Immature natural killer cell (primary cell): ENCODE measurements at regions not wholly inside any gene's neighbourhood (a gene's known extent, or its start where the extent isn't known, plus 50 kb on each side); places are given as distances from the start of the nearest gene placed in this dataset.

Source experiments
- DNase-seq, 3 donors: peaks; one replicate each; pipeline ENCODE4 v3.0.0; 2022; ENCODE audit warnings: mixed read lengths in 1 of 3
- H3K27ac Mint-ChIP-seq, 6 donors: one replicate each; pipeline ENCODE4 v1.8.0; 2020; ENCODE audit warnings: mixed read lengths in 6 of 6, mild to moderate bottlenecking in 5 of 6, inconsistent platforms in 4 of 6, moderate library complexity in 3 of 6
- H3K27me3 Mint-ChIP-seq, 3 donors: one replicate each; pipeline ENCODE4 v1.8.0; 2020 to 2021; ENCODE audit warnings: low read depth in 3 of 3, mild to moderate bottlenecking in 3 of 3, mixed read lengths in 3 of 3, moderate library complexity in 3 of 3, inconsistent platforms in 1 of 3
- H3K36me3 Mint-ChIP-seq, 3 donors: one replicate each; pipeline ENCODE4 v1.8.0; 2020; ENCODE audit warnings: mixed read lengths in 3 of 3, inconsistent platforms in 2 of 3, mild to moderate bottlenecking in 2 of 3
- H3K4me1 Mint-ChIP-seq, 2 donors: one replicate each; pipeline ENCODE4 v1.8.0; 2020; ENCODE audit warnings: inconsistent platforms in 2 of 2, mild to moderate bottlenecking in 2 of 2, mixed read lengths in 2 of 2, moderate library complexity in 1 of 2
- H3K4me3 Mint-ChIP-seq, 5 donors: one replicate each; pipeline ENCODE4 v1.8.0; 2020; ENCODE audit warnings: mild to moderate bottlenecking in 5 of 5, mixed read lengths in 5 of 5, inconsistent platforms in 3 of 5, moderate library complexity in 3 of 5
- H3K9me3 Mint-ChIP-seq, 6 donors: one replicate each; pipeline ENCODE4 v1.8.0; 2020; ENCODE audit warnings: mild to moderate bottlenecking in 6 of 6, mixed read lengths in 6 of 6, inconsistent platforms in 4 of 6, moderate library complexity in 3 of 6

DNA sequence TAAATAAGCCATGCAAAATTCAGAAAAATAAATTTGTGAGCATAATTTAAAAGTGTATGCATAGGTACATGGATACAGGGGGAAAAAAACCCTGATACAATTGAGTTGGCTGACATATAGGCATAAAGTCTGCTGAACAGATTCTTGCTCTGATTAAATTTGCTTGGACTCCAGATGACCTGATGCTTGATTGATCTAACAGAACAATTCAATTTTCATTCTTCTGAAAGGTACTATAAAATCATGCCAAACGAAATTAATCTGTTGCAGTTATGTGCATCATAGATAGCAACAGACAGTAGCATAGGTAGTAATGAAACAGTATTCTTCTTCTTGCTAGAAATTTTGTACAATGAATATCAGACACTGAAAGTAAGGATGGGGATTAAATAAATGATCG is 578.2 kb upstream of the SLITRK6 start:
- Mint-ChIP-seq H3K27me3 (peaks cover 0 to 2% (median 0%) of the 10 kb centered on the region in 3 donors), H3K4me1 (no peaks in the 10 kb centered on the region), H3K27ac (no peak overlapping the region), H3K4me3 (no peak overlapping the region), H3K9me3 (peaks cover 5 to 25% (median 18%) of the 10 kb centered on the region in 6 donors), H3K36me3 (no peaks in the 10 kb centered on the region)
- no peak for DNase-seq

DNA sequence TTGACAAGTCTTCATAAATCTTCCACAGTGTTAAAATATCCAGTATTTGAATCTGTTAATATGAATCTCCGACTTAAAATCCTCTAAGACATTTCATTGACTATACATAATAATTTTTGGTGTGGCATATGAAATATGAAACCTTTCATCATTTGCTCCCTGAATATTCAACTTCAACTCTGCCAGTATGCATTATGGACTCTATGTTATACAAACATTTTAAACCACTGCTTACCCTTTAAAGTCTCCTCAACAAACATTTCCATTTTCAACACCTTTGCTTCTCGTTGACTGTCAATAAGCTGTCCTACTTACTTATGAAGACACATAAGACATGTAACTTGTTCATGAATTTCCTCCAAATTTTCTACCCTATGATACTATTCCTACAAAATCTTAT is 579.4 kb upstream of the SLITRK6 start:
- Mint-ChIP-seq H3K4me3 (no peak overlapping the region), H3K27me3 (peaks cover 0 to 2% (median 0%) of the 10 kb centered on the region in 3 donors), H3K4me1 (no peaks in the 10 kb centered on the region)

DNA sequence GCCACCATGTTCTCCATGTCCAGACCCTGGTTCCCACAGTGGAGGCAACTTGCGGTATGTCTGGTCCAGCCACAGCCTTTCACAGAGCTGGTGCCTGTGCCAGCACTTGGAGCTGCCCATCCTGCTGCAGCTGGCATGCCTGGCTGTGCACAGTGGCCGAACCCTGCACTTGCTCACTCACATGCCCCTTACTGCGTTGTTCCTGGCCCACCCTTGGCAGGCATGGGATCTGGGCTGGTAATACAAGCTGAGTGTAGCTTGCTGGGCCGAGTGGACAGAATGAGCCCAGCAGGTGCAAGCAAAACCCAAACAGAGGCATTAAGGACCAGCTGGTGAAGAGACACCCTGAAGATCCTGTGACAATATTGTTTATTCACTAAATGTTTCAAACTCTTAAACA is 583.9 kb upstream of the SLITRK6 start:
- H3K9me3 Mint-ChIP-seq: peaks cover 0 to 14% (median 8%) of the 10 kb centered on the region in 6 donors

More for the DNA sequence above, 579.4 kb upstream of the SLITRK6 start:
- Mint-ChIP-seq H3K36me3 (no peaks in the 10 kb centered on the region), H3K9me3 (peaks cover 5 to 17% (median 11%) of the 10 kb centered on the region in 6 donors), H3K27ac (no peak overlapping the region)
- no peak for DNase-seq

DNA sequence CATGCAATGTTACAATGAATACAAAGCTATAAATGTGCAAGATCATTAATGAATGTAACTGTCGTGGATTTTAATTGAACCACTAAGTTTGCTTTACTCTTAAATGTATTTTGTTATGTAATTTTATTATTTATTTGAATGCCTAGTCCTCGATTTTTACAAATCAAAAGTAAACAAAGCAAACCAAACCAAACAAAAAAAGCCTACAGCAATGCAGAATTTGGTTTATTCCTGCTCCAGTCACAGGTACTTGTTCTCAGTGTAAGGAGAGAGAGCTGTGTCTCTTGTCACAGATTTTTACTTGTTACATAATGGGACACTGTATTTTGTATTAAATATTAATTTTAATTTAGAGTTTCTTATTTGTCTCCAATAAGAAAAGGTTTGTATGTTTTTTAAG is 584.3 kb upstream of the SLITRK6 start:
- Mint-ChIP-seq H3K36me3 (no peaks in the 10 kb centered on the region), H3K27ac (no peak overlapping the region), H3K9me3 (peaks cover 0 to 12% (median 8%) of the 10 kb centered on the region in 6 donors), H3K4me1 (no peaks in the 10 kb centered on the region), H3K27me3 (no peaks in the 10 kb centered on the region), H3K4me3 (no peak overlapping the region)
- DNase-seq: no peak

More for the DNA sequence above, 583.9 kb upstream of the SLITRK6 start:
- Mint-ChIP-seq H3K4me1 (no peaks in the 10 kb centered on the region), H3K36me3 (no peaks in the 10 kb centered on the region), H3K4me3 (no peak overlapping the region), H3K27ac (no peak overlapping the region), H3K27me3 (no peaks in the 10 kb centered on the region)
- no peak for DNase-seq

DNA sequence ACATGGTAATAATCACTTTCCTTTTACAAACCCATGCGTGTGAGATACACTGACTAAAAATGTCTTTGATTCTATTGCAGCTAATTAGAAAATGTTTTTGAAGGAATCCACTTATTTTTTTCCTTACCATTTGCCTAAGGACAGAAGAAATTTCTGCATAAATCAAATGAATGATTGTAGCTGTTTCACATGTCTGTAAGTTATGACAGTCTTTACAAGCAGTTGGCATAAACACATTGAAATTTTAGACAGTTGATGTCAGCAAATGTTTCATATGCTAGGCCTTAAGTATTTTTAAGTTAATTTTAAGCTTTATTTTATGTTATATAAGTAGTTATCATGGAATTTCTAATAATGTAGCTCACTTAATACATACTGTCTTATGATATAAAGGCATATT is 598.4 kb upstream of the SLITRK6 start:
- peaks cover 0 to 21% (median 9%) of the 10 kb centered on the region in 6 donors for H3K9me3 Mint-ChIP-seq
- H3K4me3 Mint-ChIP-seq: no peak overlapping the region
- no peak overlapping the region for H3K27ac Mint-ChIP-seq
- H3K27me3 Mint-ChIP-seq: no peaks in the 10 kb centered on the region
- DNase-seq: no peak
- no peaks in the 10 kb centered on the region for H3K36me3 Mint-ChIP-seq
- H3K4me1 Mint-ChIP-seq: no peaks in the 10 kb centered on the region

DNA sequence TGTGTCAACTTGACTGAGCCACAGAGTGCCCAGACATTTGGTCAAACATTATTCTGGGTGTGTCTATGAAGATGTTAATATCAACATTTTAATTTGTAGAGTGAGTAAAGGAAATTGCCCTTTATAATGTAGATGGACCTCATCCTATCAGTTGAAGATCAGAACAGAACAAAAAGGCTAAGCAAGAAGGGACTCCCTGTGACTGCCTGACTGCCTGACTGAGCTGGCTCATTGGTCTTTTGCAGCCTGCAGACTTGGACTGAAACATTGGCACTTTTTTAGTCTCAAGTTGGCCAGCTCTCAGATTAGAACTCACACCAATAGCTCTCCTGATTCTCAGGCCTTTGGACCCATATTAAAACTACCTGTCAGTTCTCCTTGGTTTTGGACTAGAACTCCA is 600.4 kb upstream of the SLITRK6 start:
- peaks cover 0 to 25% (median 11%) of the 10 kb centered on the region in 6 donors for H3K9me3 Mint-ChIP-seq
- H3K36me3 Mint-ChIP-seq: peaks cover 0 to 3% (median 0%) of the 10 kb centered on the region in 3 donors
- H3K4me1 Mint-ChIP-seq: no peaks in the 10 kb centered on the region
- H3K27me3 Mint-ChIP-seq: no peaks in the 10 kb centered on the region
- no peak overlapping the region for H3K27ac Mint-ChIP-seq
- no peak for DNase-seq
- no peak overlapping the region for H3K4me3 Mint-ChIP-seq

DNA sequence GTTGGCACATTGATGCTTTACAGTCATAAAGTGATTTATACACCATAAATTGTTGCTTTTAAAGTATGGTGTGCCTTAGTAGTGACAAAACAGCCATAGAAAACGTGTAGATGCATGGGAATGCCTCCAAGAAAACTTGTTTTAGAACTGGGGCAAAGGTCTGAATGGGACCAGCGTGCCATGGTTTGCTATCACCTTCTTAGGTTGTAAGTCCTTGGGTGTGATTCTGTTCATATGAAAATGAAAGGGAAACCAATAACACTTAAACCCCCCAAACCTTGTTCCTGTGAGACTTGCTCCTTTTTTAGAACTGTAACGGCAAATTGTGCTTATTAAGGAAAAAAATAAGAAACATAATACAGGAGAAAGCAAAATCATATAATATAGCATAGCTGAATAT is 603.3 kb upstream of the SLITRK6 start:
- Mint-ChIP-seq H3K27ac (no peak overlapping the region), H3K27me3 (no peaks in the 10 kb centered on the region), H3K9me3 (peaks cover 0 to 22% (median 11%) of the 10 kb centered on the region in 6 donors)

DNA sequence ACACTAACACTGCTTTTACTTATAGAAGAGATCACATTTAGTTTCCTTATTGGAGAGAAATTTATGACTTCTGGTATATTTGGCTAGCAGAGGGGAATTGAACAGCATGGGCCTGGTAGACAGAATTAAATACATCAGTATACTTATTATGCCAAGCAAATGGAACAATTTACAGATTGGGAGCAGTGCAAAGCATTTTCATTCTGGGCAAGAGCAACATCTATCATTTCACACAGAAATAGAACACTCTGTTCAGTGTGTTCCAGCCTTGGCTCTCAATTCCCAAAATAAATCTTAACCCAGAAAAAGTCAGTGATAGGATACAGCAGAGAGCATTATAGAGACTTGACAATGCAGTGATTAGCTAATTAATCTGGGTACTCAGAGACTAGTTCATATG is 604.0 kb upstream of the SLITRK6 start:
- H3K9me3 Mint-ChIP-seq: peaks cover 0 to 27% (median 14%) of the 10 kb centered on the region in 6 donors
- DNase-seq: no peak
- H3K27ac Mint-ChIP-seq: no peak overlapping the region
- H3K36me3 Mint-ChIP-seq: peaks cover 0 to 3% (median 0%) of the 10 kb centered on the region in 3 donors
- no peaks in the 10 kb centered on the region for H3K27me3 Mint-ChIP-seq
- H3K4me1 Mint-ChIP-seq: no peaks in the 10 kb centered on the region
- no peak overlapping the region for H3K4me3 Mint-ChIP-seq

More for the DNA sequence above, 603.3 kb upstream of the SLITRK6 start:
- peaks cover 0 to 3% (median 0%) of the 10 kb centered on the region in 3 donors for H3K36me3 Mint-ChIP-seq
- H3K4me3 Mint-ChIP-seq: no peak overlapping the region
- DNase-seq: no peak
- no peaks in the 10 kb centered on the region for H3K4me1 Mint-ChIP-seq

DNA sequence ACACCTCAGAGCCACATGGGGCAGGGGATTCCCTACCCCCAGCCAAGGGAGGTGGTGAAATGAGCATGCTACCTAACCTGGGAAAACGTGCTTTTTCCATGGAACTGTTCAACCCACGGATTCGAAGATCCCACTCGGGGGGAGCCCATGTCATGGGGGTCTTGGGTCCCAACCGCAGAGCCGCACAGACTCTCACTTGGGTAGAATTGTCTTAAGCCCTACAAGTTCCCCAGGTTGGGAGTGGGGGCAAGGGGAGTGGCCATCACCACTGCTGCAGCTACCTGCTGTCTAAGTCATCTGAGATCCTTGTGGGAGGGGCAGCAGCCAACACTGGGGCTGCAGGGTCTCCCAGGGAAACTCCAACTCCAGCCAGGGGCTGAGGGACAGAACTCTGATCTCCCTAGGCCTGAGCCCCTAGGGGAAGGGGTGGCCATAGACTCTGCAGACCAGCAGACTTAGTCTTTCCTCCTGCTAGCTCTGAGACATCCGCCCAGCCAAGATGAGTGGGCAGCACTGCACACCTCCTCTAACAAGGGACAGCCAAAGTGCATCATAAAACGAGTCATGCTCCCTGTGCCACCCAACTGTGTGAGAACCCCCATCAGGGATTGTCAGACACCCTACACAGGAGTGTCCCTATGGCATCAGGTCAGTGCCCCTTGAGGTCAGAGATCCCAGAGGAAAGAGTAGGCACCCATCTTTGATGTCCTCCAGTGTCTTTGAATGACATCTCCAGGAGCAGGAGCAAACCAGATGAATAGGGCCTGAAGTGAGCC is 610.4 kb upstream of the SLITRK6 start:
- no peak for DNase-seq
- no peaks in the 10 kb centered on the region for H3K36me3 Mint-ChIP-seq
- H3K9me3 Mint-ChIP-seq: peaks cover 3 to 36% (median 15%) of the 10 kb centered on the region in 6 donors
- no peak overlapping the region for H3K4me3 Mint-ChIP-seq
- H3K4me1 Mint-ChIP-seq: no peaks in the 10 kb centered on the region
- no peaks in the 10 kb centered on the region for H3K27me3 Mint-ChIP-seq
- H3K27ac Mint-ChIP-seq: no peak overlapping the region

DNA sequence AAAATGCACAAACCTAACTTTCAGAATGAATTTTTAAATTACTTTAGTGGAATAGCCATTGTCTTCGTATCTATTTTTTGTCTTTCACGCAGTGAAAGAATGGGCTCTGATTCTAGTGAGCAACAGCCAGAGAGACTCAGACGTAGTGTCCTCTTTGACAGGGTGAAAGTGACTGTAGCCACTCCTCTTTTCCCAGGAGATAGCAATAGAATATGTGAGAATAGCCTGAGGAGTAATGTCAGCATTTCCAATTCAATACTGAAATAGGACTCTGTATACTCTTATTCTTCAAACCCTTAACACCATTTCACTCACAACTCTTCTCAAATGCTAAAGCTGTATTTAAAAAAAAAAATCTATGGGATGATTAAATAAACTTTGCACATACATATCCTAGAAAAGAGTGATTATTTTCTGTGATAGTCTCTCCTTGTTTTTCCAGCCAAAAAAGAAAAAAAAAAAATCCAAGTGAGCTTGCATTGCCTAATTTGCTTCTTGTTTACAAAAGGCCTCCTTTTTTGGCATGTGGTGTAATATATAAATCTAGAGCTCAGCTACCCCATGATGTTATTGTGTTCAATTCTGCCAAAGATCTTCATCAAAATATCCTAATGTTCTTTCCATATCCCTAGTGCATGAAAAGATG is 626.1 kb upstream of the SLITRK6 start:
- DNase-seq: no peak
- H3K27me3 Mint-ChIP-seq: no peaks in the 10 kb centered on the region
- peaks cover 18 to 50% (median 32%) of the 10 kb centered on the region in 6 donors for H3K9me3 Mint-ChIP-seq
- H3K36me3 Mint-ChIP-seq: peaks cover 0 to 2% (median 0%) of the 10 kb centered on the region in 3 donors
- H3K4me3 Mint-ChIP-seq: no peak overlapping the region
- H3K4me1 Mint-ChIP-seq: no peaks in the 10 kb centered on the region
- H3K27ac Mint-ChIP-seq: no peak overlapping the region

DNA sequence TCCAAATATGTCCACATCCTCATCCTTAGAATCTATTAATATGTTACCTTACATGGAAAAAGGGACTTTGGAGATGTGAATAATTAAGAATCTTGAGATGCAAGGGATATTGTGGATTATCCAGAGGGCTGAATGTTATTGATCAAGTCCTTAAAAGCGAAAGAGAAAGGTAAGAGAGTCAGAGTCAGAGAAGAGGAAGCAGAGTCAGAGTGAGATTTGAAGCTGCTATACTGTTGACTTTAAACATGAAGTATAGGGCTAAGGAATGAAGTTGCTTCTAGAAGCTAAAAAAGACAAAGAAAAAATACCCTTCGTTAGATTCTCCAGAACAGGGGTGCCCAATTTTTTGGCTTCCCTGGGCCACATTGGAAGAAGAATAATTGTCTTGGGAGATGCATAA is 627.2 kb upstream of the SLITRK6 start:
- no peak overlapping the region for H3K4me3 Mint-ChIP-seq
- H3K27ac Mint-ChIP-seq: no peak overlapping the region
- H3K4me1 Mint-ChIP-seq: no peaks in the 10 kb centered on the region
- H3K9me3 Mint-ChIP-seq: peaks cover 11 to 40% (median 24%) of the 10 kb centered on the region in 6 donors
- H3K36me3 Mint-ChIP-seq: peaks cover 0 to 2% (median 0%) of the 10 kb centered on the region in 3 donors
- no peak for DNase-seq
- no peaks in the 10 kb centered on the region for H3K27me3 Mint-ChIP-seq

DNA sequence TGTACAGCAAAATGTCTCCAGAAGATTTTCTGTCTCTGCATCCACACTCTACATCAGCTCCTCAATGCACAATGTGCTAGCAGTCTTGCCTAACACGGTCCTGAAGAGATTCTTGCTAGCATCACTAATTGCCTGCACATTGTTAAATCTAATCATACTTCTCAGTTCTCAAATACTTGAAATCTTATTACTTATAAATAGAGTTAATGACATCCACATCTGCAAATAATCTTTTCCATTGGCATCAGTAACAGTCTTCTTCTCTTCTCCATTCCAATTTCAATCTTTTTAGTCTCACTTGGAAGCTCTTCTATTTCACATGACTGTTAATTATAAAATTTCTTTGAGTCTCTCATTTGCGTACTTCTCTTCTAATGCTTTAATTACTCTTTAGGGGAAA is 630.5 kb upstream of the SLITRK6 start:
- Mint-ChIP-seq H3K36me3 (peaks cover 0 to 7% (median 0%) of the 10 kb centered on the region in 3 donors), H3K27me3 (no peaks in the 10 kb centered on the region), H3K4me1 (no peaks in the 10 kb centered on the region), H3K27ac (no peak overlapping the region), H3K4me3 (no peak overlapping the region), H3K9me3 (peaks cover 9 to 29% (median 22%) of the 10 kb centered on the region in 6 donors)
- DNase-seq: no peak

DNA sequence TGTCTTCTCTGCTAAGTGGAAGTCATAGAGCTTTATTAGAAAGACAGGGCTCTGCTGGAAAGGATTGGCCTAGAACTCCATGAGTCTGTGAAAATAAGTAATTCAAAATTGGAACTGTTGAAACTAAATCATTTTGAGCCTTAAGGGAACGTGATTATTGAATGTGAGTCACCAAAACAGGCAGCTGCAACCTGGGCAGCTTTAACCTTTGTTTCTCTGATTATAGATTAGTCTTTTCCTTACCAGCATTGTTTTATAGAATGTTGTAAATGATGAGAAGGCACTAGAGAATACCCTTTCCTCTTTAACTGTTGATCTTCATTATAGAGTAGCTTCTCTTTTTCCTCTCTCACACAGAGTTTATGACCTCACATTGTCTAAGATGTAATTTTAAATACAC is 638.8 kb upstream of the SLITRK6 start:
- Mint-ChIP-seq H3K36me3 (peaks cover 0 to 5% (median 0%) of the 10 kb centered on the region in 3 donors), H3K27ac (no peak overlapping the region), H3K4me3 (no peak overlapping the region), H3K4me1 (no peaks in the 10 kb centered on the region), H3K27me3 (no peaks in the 10 kb centered on the region), H3K9me3 (peaks cover 10 to 30% (median 19%) of the 10 kb centered on the region in 6 donors)
- no peak for DNase-seq

DNA sequence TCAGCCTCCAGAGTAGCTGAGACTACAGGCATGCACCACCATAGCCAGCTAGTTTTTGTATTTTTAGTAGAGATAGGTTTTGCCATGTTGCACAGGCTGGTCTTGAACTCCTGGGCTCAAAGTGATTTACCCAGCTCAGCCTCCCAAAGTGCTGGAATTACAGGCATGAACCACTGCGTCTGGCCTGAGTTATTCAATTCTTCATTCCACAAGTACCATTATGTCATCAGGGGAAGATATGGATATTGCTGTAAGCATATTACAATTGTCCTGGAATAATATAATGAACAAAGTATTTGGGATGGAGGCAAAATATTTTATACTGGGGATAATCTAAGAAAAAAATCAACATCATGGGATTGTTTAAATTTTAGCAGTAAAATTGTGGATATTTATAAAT is 646.0 kb upstream of the SLITRK6 start:
- peaks cover 10 to 54% (median 21%) of the 10 kb centered on the region in 6 donors for H3K9me3 Mint-ChIP-seq
- no peaks in the 10 kb centered on the region for H3K36me3 Mint-ChIP-seq
- no peak for DNase-seq
- H3K4me3 Mint-ChIP-seq: no peak overlapping the region
- H3K27ac Mint-ChIP-seq: no peak overlapping the region
- no peaks in the 10 kb centered on the region for H3K4me1 Mint-ChIP-seq
- peaks cover 0 to 2% (median 0%) of the 10 kb centered on the region in 3 donors for H3K27me3 Mint-ChIP-seq
